Neural progenitor cell (in vitro differentiated cells): ENCODE measurements at regions not wholly inside any gene's neighbourhood (a gene's known extent, or its start where the extent isn't known, plus 50 kb on each side); places are given as distances from the start of the nearest gene placed in this dataset.
A peak's percentile ranks its signal among the peaks of the same experiment; 100 is the strongest.

Experiments
- DNase-seq: peaks from one replicate; pipeline ENCODE4 v3.0.0-alpha.2; 2016; ENCODE audit warnings: low spot score
- H2AFZ ChIP-seq: fragments of 200-600 bp; sonication (generic); replicated peaks from 2 replicates; pipeline ENCODE4 v1.6.1; 2016; ENCODE audit warnings: antibody characterized with exemption
- H3F3A ChIP-seq: fragments of 200-600 bp; sonication (generic); 2 replicates; pipeline ENCODE4 v1.6.1; 2016; ENCODE audit warnings: antibody characterized with exemption, low read depth
- H3K27ac ChIP-seq: fragments of 200-600 bp; sonication (generic); 2 replicates; pipeline ENCODE4 v1.5.1; 2016; ENCODE audit warnings: mild to moderate bottlenecking
- H3K27me3 ChIP-seq: fragments of 200-600 bp; sonication (generic); 2 replicates; pipeline ENCODE4 v1.6.1; 2016; ENCODE audit warnings: mild to moderate bottlenecking, moderate library complexity
- H3K36me3 ChIP-seq: fragments of 200-600 bp; sonication (generic); 2 replicates; pipeline ENCODE4 v1.5.1; 2016
- H3K4me1 ChIP-seq: fragments of 200-600 bp; sonication (generic); 2 replicates; pipeline ENCODE4 v1.6.1; 2016; ENCODE audit warnings: mixed run types
- H3K4me2 ChIP-seq: fragments of 200-600 bp; sonication (generic); 2 replicates; pipeline ENCODE4 v1.6.1; 2016
- H3K4me3 ChIP-seq: fragments of 200-600 bp; sonication (generic); 2 replicates; pipeline ENCODE4 v1.5.1; 2016
- H3K79me2 ChIP-seq: fragments of 200-600 bp; sonication (generic); 2 replicates; pipeline ENCODE4 v1.6.1; 2016; ENCODE audit warnings: low read depth
- H3K9ac ChIP-seq: fragments of 200-600 bp; sonication (generic); 2 replicates; pipeline ENCODE4 v1.6.1; 2016
- H3K9me3 ChIP-seq: fragments of 200-600 bp; sonication (generic); 2 replicates; pipeline ENCODE4 v1.5.1; 2016; ENCODE audit warnings: low read depth
- H4K20me1 ChIP-seq: fragments of 200-600 bp; sonication (generic); 2 replicates; pipeline ENCODE4 v1.6.1; 2016; ENCODE audit warnings: low read depth
- H3K27ac Mint-ChIP-seq: 3 replicates; pipeline ENCODE4 v1.8.0; 2021; ENCODE audit warnings: mixed read lengths
- H3K27me3 Mint-ChIP-seq: 2 replicates; pipeline ENCODE4 v1.8.0; 2022; ENCODE audit warnings: low read depth, mild to moderate bottlenecking, inconsistent platforms, moderate library complexity, mixed read lengths; ENCODE audit not compliant: insufficient read depth
- H3K36me3 Mint-ChIP-seq: 3 replicates; pipeline ENCODE4 v1.8.0; 2021; ENCODE audit warnings: mixed read lengths
- H3K4me1 Mint-ChIP-seq: 3 replicates; pipeline ENCODE4 v1.8.0; 2021; ENCODE audit warnings: mixed read lengths
- H3K4me3 Mint-ChIP-seq: 3 replicates; pipeline ENCODE4 v1.8.0; 2021; ENCODE audit warnings: mild to moderate bottlenecking, moderate library complexity, mixed read lengths
- H3K9me3 Mint-ChIP-seq: 3 replicates; pipeline ENCODE4 v1.8.0; 2020; ENCODE audit warnings: mixed read lengths
- CTCF ChIP-seq: fragments of 200-600 bp; sonication (generic); IDR thresholded peaks from 2 replicates; pipeline ENCODE4 v1.5.1; 2017; ENCODE audit warnings: antibody characterized with exemption, mild to moderate bottlenecking
- EZH2 ChIP-seq: fragments of 200-600 bp; sonication (generic); IDR thresholded peaks from 2 replicates; pipeline ENCODE4 v1.6.1; 2017; ENCODE audit warnings: antibody characterized with exemption, mild to moderate bottlenecking, moderate library complexity
- EZH2phosphoT487 ChIP-seq: fragments of 200-600 bp; sonication (generic); IDR thresholded peaks from 2 replicates; pipeline ENCODE4 v1.6.1; 2017; ENCODE audit warnings: antibody characterized with exemption

GRCh38 chr2:9693196-9693491, 62.3 kb upstream of the YWHAQ start:
- Histone ChIP-seq H4K20me1 (no peaks in the 10 kb centered on the region), H3K4me2 (no peak overlapping the region), H2AFZ (no peak overlapping the region), H3F3A (no peaks in the 10 kb centered on the region), H3K27ac (no peak overlapping the region), H3K9ac (no peak overlapping the region), H3K27me3 (no peaks in the 10 kb centered on the region), H3K36me3 (no peaks in the 10 kb centered on the region), H3K4me3 (no peak overlapping the region), H3K79me2 (no peaks in the 10 kb centered on the region), H3K9me3 (no peaks in the 10 kb centered on the region), H3K4me1 (peaks cover 7% of the 10 kb centered on the region)
- Mint-ChIP-seq H3K9me3 (no peaks in the 10 kb centered on the region), H3K27me3 (peaks cover under 1% of the 10 kb centered on the region), H3K4me3 (no peak overlapping the region), H3K27ac (no peak overlapping the region), H3K36me3 (no peaks in the 10 kb centered on the region), H3K4me1 (peaks cover 30% of the 10 kb centered on the region)
- DNase-seq, result no peak
- TF ChIP-seq EZH2phosphoT487 (no peak), CTCF (no peak), EZH2 (no peak)

- Histone ChIP-seq H3K9ac (no peak overlapping the region), H3K36me3 (no peaks in the 10 kb centered on the region), H3K9me3 (no peaks in the 10 kb centered on the region), H3F3A (no peaks in the 10 kb centered on the region), H2AFZ (no peak overlapping the region), H3K4me2 (no peak overlapping the region), H3K4me1 (peaks cover 7% of the 10 kb centered on the region), H3K4me3 (no peak overlapping the region), H3K27ac (no peak overlapping the region), H4K20me1 (no peaks in the 10 kb centered on the region), H3K27me3 (no peaks in the 10 kb centered on the region), H3K79me2 (no peaks in the 10 kb centered on the region)
- no peaks in the 10 kb centered on the region for H3K9me3 Mint-ChIP-seq
- no peak overlapping the region for H3K4me3 Mint-ChIP-seq
- no peak for DNase-seq
- H3K27me3 Mint-ChIP-seq, result peaks cover 3% of the 10 kb centered on the region
- TF ChIP-seq EZH2phosphoT487 (no peak), EZH2 (no peak), CTCF (no peak)
- no peaks in the 10 kb centered on the region for H3K36me3 Mint-ChIP-seq
- no peak overlapping the region for H3K27ac Mint-ChIP-seq
- peaks cover 30% of the 10 kb centered on the region for H3K4me1 Mint-ChIP-seq
These were observed 62.8 kb upstream of the YWHAQ start for GRCh38 chr2:9693646-9694045.

- Histone ChIP-seq H2AFZ (peak overlapping the region; percentile 68), H3K79me2 (no peaks in the 10 kb centered on the region), H3K9ac (no peak overlapping the region), H3K4me3 (no peak overlapping the region), H3F3A (no peaks in the 10 kb centered on the region), H3K9me3 (no peaks in the 10 kb centered on the region), H3K27ac (no peak overlapping the region), H3K4me1 (peaks cover 7% of the 10 kb centered on the region), H4K20me1 (no peaks in the 10 kb centered on the region), H3K36me3 (no peaks in the 10 kb centered on the region), H3K27me3 (no peaks in the 10 kb centered on the region), H3K4me2 (no peak overlapping the region)
- Mint-ChIP-seq H3K27ac (peak overlapping the region; percentile 54), H3K27me3 (peaks cover 3% of the 10 kb centered on the region), H3K9me3 (no peaks in the 10 kb centered on the region), H3K36me3 (no peaks in the 10 kb centered on the region), H3K4me1 (peaks cover 30% of the 10 kb centered on the region), H3K4me3 (peak overlapping the region; percentile 5)
- no peak for DNase-seq
- TF ChIP-seq CTCF, result no peak
- TF ChIP-seq EZH2, result no peak
- no peak for TF ChIP-seq EZH2phosphoT487
These were observed 64.0 kb upstream of the YWHAQ start for GRCh38 chr2:9694661-9695234.
